GM19043 (cell line): ENCODE measurements at regions not wholly inside any gene's neighbourhood (a gene's known extent, or its start where the extent isn't known, plus 50 kb on each side); places are given as distances from the start of the nearest gene placed in this dataset.

Source experiments
- ATAC-seq: cut with Tn5 transposase; IDR thresholded peaks from one replicate; pipeline ENCODE4 v1.9.1; 2021; ENCODE audit warnings: low read depth; ENCODE audit not compliant: unreplicated experiment

DNA sequence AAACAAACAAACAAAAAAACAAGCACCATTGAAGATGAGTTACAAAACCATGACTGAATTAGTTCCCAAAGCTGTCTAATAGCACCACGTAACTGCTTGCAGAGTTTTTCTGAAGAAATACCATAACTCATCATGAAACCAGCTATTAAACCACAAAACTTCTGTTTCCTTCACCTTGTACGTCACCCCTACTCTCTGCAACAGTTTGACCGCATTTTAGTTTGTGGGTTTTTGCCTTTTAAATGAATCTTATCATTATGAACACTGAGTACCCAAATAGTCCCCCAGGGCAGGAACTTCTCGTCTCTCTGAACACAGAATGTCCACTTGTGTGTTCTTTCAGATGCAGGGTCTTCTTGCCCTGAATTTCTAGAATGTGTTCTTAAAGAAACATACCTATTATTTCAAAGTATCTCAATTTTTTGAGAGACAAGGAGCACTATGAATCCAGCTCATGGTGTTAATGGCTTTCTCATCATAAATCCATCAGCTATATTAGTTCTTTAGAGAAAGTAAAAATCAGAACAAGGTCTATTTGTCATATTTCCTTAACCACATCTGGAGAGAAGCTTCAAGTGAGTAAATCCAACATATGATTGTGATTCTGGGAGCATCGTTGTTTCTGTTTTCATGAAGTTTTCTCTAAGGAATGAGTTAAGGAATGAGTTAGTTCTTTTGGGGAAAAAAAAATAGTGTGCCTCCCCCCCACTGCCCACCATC lies 210.6 kb downstream of the AUH start:
- ATAC-seq = peak; percentile 68

DNA sequence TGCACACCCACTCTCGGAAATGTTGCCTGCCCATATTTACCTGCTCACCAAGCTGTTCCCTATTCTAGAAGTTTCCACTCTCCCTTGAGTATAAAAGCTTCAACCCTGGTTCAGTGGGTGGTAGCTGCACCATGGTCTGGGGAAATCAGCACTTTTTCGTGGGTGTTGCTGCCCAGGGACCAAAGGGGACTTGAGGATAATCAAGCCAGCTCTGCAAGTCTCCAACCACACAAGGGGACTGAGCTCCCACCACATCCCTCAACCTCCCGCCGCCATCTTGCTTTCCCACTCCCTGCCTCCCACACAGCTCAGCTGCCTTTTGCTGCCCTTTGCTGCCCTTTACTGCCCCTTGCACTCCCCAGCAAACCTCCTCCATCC lies 210.0 kb downstream of the AUH start:
- ATAC-seq = no peak

DNA sequence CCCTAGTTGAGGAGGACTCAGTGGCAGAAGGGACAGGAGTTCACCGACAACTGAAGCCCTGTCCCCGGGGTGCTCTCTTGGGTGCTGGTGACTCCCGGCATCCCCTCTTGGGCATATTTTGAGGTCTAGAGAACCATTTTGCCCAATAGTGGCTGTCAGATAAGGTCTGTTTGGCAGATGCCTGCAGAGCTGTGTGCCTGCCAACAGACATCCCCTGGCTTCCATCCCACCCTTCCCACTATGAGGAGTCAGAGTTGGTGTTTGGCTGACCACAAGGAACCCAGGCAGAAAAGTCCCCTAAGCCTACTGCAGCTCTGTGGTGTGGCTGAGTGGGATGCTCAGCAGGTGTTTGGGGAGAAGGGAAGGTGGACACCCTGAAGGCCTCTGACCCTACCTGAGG lies 207.0 kb downstream of the AUH start:
- ATAC-seq = no peak

DNA sequence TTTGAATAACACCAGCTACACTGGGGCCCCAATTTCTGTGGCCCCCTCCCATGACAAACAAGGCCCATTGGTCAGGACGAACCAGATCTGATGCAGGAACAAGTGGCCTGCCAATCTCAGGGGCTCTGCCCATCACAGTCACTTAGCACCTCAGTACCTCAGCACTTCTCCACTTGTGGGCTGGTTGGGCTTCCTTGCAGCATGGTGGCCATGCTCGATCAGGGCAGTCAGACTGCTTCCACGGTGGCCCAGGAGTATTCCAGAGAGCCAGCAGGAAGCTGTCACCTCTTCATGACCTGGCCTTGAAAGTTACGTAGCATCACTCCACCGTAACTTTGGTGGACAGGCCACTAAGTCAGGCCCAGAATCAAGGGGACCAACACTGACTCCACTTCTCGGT lies 206.5 kb downstream of the AUH start:
- no peak for ATAC-seq

DNA sequence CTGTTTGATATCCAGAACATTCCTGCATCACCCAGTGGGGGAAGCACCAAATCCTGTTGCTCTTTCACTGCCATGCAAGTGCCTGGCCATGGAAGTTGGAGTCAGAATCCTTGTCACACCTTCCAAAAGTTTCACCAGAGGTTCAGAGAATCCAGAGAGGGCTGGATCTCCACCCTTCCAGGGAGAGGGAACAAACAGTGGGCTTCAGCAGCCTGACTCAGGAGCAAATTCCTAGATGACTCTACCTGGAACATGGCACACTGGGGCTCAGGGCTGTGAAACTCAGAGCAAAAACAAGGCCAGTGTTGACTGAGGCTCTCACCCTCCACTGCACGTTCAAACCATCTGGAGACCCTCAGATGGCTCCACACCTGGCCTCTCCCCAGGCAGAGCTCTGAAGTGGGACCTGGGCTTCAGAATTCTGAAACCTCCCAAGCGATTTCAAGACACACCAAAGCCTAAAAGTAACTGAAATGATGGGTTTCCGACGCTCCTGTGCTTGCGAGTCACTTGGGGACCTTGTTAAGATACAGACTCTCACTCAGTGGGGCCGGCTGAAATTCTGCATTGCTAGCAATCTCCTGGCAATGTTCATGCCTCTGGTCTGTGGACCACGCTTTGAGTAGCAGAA lies 205.9 kb downstream of the AUH start:
- ATAC-seq = no peak

DNA sequence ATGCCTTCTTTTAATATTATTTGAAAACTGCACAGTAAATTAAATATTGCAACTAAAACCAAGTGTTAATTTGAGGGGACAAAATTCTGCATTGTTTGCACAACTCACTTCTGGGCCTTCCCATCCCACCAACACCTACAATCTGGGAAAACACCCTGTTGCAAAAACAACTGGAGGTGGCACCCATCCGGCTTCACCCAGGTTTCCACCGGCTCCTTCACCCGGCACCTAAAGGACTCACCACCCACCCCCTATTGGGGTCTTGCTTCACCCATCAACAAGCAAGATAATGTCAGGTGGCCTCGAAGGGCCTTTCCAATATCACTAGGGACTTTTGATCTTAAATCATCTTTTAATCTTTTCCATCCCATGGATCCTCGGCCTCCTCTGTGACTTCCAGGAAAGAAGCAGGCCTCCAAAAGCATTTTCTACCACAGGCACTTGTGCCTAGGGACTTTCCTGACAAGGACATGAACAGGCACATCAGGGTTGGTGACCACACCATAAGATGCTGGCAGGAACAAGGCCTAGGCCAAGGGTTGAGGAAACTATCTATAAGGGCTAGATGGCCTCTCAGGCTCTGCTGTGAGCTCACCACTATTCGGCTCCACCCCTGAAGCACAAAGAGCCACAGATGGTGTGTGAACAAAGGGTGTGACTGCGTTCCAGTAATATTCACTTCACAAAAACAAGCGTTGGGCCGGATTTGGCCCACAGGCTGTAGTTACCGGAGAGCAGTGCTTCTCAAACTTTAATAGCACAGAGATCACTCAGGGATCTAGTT lies 205.1 kb downstream of the AUH start:
- ATAC-seq = no peak

DNA sequence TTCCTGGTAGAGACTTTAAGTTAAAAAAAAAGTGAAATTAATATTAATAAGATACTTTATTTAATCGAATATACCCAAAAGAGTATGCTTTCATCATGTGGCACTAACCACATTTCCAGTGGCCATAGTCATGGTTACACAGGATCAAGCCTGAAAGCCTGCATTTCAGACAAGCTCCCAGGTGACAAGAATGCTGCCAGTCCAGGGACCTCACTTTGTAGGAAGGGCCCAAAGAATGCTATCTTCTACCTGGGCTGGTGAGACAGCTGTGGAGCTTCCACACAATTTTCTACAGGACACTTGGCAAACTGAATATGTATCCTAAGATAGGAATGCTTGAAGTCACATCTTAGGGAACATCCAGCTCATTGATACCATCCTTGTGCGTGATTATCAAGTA lies 203.8 kb downstream of the AUH start:
- ATAC-seq = no peak

DNA sequence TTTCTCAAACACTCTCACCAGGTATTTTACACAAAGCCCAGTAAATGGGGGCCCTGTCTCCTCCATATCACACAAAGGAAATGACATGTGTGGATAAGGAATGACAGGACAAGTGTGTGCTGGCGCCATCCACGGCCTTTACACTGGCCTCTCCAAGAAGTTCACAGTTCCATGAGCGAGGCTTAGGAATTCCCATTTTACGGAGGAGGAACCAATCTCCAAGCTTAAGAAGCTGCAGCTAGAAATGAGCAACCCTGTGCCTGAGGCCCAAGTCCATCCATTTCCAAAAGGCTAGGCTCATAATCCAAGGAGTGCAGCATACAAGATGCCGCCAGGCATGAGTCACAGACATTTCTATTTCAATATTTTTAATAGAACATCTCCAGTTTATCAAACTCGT lies 203.4 kb downstream of the AUH start:
- no peak for ATAC-seq

DNA sequence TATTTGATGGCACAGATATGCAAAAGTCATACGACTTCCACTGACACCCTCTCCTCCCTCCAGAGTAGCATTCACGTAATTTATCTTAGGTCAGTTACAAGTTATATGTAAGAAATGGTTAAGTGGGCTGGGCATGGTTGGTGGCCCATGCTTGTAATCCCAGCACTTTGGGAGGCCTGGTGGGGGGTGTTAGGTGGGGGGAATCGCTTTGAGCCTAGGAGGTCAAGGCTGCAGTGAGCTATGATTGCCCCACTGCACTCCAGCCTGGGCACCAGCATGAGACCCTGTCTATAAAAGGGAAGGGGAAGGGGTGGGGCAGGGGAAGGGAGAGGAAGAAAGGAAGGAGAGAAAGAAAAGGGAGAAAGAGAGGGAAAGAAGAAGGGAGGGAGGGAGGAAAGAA lies 202.8 kb downstream of the AUH start:
- ATAC-seq = no peak

DNA sequence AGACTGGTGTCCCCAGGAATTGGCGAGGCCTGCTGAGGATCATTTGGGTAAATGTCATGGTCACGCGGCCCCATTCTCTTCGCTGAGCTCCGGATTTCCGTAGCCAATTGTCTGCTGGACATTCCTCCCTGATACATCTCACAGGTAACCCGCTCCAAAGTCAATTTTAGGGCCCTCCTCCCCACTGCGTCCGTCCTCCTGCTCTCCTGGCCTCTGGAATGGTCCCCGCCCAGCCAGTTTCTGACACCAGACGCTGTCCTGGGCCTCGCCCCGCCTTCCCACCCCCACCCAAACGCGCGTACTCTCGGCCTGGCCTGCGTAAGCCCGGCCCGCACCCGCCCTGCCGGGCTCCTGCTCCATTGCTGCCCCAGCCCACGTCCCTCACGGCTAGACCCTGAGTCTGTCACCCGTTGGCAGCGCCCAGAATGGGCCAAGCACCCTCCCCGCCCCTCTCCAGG lies 202.0 kb downstream of the AUH start:
- ATAC-seq = no peak

DNA sequence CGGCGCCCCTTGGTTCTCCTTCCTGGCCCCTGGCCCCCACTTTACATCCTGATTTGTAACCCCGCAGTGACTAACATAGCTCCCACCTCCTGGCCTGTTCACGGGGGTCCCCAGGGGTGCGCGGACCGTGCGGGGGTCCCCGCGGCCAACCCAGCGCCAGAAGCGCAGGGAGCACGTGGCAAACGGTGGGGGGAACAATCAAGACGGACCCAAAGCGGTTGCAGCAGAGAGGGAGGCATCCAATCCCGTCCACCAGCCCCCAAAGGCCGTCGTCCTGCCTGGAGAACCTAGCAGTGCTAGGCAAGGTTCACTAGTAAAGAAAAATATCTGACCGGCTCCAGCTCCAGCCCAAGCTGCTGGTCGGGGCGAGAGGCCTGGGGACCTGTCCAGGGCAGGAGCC lies 201.5 kb downstream of the AUH start:
- no peak for ATAC-seq

DNA sequence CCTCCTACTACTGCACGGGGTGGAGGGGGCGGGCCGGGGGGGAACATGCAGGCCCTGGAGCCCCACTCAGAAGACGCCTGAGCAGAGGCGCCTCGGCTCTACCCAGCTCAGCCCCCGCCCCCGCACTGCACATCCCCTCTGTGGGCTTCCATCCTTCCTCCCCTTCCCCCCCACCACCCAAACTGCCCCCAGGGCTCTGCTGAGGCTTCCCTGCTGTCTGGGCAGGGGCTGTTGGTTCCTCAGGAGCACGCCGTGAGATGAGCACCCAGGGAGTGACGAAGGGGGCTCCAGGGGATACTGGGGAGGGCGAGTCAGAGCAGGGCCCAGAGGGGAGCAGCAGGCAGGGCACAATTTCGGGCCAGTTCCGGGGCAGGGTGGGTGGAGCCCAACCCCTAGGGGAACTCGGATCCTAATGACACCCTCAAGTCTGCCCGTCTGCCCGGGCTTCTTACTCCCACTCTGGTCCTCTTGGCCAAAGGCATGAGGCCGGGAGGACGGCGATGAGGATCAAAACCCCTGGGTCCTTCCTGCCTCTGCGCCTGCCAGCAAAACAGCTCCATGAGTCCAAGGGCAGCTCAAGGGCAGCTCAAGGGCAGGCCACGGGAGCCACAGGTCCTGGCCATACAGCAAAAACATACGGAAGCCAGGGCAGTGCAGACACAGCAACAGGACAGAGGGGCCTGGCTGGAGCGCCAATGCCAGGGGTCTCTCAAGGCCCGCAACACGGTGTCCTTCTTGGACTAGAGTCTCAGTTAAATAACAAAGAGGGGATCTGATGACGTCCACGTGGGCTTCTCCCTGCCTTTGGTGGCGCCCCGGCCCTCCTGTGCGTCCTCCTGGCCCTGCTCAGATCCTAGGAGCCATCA lies 200.9 kb downstream of the AUH start:
- no peak for ATAC-seq

DNA sequence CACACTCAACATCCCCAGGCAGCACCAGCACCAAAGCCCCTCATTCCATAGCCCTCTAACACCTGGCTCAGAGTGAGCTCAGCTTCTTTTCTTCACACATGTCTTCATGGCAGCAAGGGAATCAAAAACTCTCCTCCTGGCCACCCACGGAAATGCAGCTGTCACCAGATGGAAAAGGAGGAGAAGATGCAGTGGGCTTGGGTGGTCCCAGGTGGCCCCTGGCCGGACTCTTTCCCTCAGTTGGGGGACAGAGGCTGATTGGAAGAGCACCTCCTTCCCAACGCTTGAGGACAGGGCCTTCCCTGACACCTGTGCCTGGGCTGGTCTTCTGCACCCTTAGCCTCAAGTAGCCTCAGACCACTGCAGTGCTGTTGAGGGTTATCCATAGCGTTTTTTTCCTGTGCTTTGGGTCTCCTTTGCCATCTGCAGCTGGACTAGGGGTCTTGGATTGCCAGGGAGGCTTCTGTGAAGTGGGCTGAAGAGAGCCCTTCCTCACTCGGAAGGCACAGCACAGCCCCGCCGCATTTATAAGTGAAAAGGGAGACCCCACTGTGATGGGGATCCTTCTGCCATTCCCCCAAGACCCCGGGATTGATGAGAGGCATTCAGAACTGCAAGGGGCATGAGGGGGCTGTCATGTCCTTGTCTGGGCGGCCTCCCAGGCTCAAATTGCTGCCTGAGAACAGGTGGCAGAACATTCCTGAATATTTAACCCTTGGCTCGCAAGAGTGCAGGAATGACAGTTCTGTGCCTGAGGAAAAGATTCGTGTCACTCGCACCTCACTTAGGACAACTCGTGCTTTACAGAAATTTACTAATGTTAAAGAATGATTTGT lies 200.0 kb downstream of the AUH start:
- no peak for ATAC-seq

DNA sequence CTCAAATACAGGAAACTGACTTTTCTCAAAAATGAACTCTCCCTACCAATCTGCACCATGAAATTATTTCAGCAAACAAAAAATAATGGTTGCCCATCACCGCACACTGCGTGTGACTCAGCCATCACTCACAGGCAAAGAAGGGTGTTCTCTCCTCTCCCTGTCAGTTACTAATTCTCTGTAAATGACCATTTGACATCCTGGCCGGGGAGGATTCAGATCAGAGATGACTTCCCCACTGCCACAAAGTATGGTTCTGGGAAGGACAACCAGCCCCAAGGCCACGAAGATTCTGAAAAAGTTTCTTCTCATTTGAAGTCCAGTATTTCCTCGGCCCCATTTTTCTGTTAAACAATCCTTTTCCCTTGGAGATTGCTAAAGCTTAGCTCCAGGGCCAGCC lies 199.4 kb downstream of the AUH start:
- ATAC-seq = peak; percentile 10

DNA sequence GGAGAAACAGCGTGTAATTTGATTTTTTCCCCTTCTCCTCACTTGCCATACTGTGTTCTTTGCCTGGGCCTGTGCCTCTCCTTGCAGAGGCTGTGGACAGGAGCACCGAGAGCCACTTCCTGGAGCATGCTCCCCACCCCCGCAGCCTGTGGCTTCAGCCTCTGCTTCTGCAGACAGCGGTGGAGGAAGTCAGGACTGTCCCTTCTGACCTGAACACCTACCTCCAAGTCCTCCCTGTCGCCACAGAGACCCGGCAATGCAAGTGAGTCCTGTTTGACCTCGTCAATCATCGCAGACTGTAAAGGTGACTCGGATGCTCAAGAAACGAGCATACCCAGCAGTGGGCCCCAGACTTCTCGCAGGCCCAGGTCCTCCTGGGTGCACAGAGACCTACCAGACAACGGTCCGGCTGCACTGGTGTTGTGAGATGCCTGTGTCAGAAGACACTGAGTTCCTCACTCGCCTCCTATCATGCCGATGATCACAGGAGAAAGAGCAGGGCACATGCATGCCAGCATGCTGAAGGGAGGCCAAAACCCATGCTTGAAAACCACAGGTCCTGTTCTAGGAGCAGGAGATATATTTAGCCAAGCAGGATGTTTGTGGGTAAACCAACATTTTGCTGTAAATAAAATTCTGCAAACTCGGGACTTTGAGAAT lies 198.8 kb downstream of the AUH start:
- ATAC-seq = peak; percentile 76

DNA sequence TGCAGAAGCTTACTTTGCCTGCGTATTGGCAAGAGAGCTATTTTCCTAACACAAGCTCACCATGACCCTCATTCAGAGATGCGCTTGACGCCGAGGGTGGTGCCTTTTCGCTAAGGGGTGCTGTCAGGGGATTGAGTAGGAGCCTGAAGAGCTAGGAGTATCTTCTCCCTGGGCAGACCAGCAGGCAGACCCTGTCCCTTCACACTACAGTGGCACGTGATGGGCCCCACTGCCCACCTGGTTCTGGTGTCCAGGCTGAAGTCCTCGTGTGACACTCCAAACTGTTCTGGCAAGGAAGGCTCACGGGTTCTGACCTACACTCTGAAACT lies 198.3 kb downstream of the AUH start:
- ATAC-seq = no peak

DNA sequence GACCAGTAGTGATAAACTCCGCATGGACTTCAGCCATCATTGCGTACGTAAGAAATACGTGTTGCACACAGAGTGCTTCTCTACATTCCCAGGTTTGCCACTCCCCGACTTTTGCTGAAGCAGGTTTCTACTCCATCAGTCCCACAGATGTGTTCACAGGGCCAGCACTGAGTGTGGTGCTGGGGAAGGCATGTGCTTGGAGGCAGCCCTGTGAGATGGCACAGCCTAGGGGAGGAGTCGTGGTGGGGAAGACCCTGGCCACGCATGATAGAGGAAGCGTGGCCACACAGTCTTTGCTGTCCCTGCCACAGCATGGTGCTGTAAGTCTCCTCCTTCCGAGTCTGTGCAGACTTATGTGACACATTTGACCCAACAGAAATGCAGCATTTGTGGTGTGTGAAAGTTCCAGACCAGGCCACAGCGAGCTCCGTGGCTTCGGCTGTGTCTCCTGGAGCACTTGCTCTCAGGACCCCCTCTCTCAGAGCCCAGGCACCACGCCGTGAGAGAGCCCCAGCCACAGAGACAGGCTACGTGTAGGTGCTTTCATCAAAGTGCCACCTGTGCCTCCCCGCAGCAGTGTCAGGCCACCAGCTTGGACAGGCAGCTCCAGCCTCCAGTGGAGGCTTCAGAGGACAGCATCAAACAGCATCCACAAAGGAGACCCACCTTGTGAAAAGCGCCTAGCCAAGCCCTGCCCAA lies 197.8 kb downstream of the AUH start:
- ATAC-seq = peak; percentile 36
